ENCODE measurements at regions not wholly inside any gene's neighbourhood (a gene's known extent, or its start where the extent isn't known, plus 50 kb on each side); places are given as distances from the start of the nearest gene placed in this dataset.

GRCh38 chr16:6695666-6696065, 637.0 kb upstream of the RBFOX1 start:
- Histone ChIP-seq H4K20me1 (ENCODE audit: insufficient read depth, low read length) (no peaks in the 10 kb centered on the region), H3K23ac (ENCODE audit: low read depth, low read length) (no peak overlapping the region), H2BK20ac (ENCODE audit: low read depth, low read length) (no peak overlapping the region), H3K18ac (ENCODE audit: low read depth, low read length) (no peak overlapping the region), H3K4me2 (ENCODE audit: low read depth, low read length) (no peak overlapping the region), H3K27ac (ENCODE audit: insufficient read depth, low read length) (no peak overlapping the region), H3K27me3 (ENCODE audit: control insufficient read depth, insufficient read depth, low read length) (no peaks in the 10 kb centered on the region), H4K5ac (ENCODE audit: low read depth, low read length) (no peak overlapping the region), H4K8ac (ENCODE audit: low read depth in 2 of 2, low read length in 2 of 2) (no peak overlapping the region), H2BK15ac (ENCODE audit: low read depth, low read length) (no peak overlapping the region), H3K36me3 (ENCODE audit: control insufficient read depth, insufficient read depth, low read length) (no peaks in the 10 kb centered on the region), H3K4me1 (ENCODE audit: control insufficient read depth, insufficient read depth, low read length) (no peaks in the 10 kb centered on the region), H2BK5ac (ENCODE audit: low read depth, low read length, poor library complexity, severe bottlenecking) (no peak overlapping the region), H3K9ac (ENCODE audit: low read depth, low read length) (no peak overlapping the region), H3K79me1 (ENCODE audit: low read depth in 1 of 2, low read length in 2 of 2) (no peaks in the 10 kb centered on the region), H3K4ac (ENCODE audit: low read depth, low read length) (no peak overlapping the region), H2AK9ac (replicated peaks; ENCODE audit: low read depth, low read length, poor library complexity) (no peak overlapping the region), H3K56ac (ENCODE audit: extremely low read depth, insufficient read depth, low read length) (no peak overlapping the region), H3K14ac (replicated peaks; ENCODE audit: low read depth, low read length) (no peak overlapping the region), H4K91ac (ENCODE audit: insufficient read depth, low read depth, low read length) (no peak overlapping the region), H3K9me1 (ENCODE audit: insufficient read depth, low read length) (no peaks in the 10 kb centered on the region), H2AK5ac (ENCODE audit: low read depth, low read length) (no peak overlapping the region), H3K9me3 (ENCODE audit: control insufficient read depth, insufficient read depth, low read length) (peaks cover 10% of the 10 kb centered on the region), H2BK120ac (ENCODE audit: low read depth, low read length) (no peak overlapping the region), H3K4me3 (ENCODE audit: insufficient read depth, low read depth, low read length) (no peak overlapping the region), H2AFZ (replicated peaks; ENCODE audit: low read length, poor library complexity) (no peak overlapping the region)
- WGBS, 2 experiments (ENCODE audit: extremely low coverage in 2 of 2, insufficient read length in 1 of 2) = no CpG with 5 or more reads among the region's 3 CpGs
- CTCF ChIA-PET = no interaction called here
- DNase-seq (no peak), ATAC-seq (ENCODE audit: low read depth) (no peak)
- intact Hi-C loops (cut with micrococcal nuclease) = no loop called here
- no peak for TF ChIP-seq RCOR1 (IDR thresholded peaks at IDR 0.05; ENCODE audit: insufficient replicate concordance, low read length)
- TF ChIP-seq USF2 (IDR thresholded peaks at IDR 0.05; ENCODE audit: low read depth, low read length) = no peak
- TF ChIP-seq SMC3 (IDR thresholded peaks at IDR 0.05; ENCODE audit: low read depth, low read length) = no peak
- no peak for TF ChIP-seq CTCF (conservative IDR thresholded peaks at IDR 0.05; ENCODE audit: low read depth, low read length)
- TF ChIP-seq POLR2A (IDR thresholded peaks at IDR 0.05; ENCODE audit: low read depth, low read length) = no peak
- no peak for TF ChIP-seq CEBPB (IDR thresholded peaks at IDR 0.05; ENCODE audit: low read depth, low read length)
- TF ChIP-seq CHD1 (IDR thresholded peaks at IDR 0.05; ENCODE audit: low read depth, low read length) = no peak
- no peak for TF ChIP-seq NFE2L2 (IDR thresholded peaks at IDR 0.05; ENCODE audit: low read depth, low read length)
- TF ChIP-seq RAD21 (IDR thresholded peaks at IDR 0.05; ENCODE audit: low read length) = no peak
- TF ChIP-seq MAFK (IDR thresholded peaks at IDR 0.05; ENCODE audit: low read depth, low read length) = no peak
- no peak for TF ChIP-seq MAZ (IDR thresholded peaks at IDR 0.05; ENCODE audit: borderline replicate concordance, low read depth, low read length)
- TF ChIP-seq BHLHE40 (IDR thresholded peaks at IDR 0.05; ENCODE audit: low read depth, low read length) = no peak
- no peak for TF ChIP-seq FOS (IDR thresholded peaks at IDR 0.05; ENCODE audit: low read depth, low read length)
- in situ Hi-C loops (cut with MboI; ENCODE audit: low sequenced_read_pairs) = no loop called here
- POLR2A ChIA-PET (ENCODE audit: unreplicated experiment) = no interaction called here
- dilution Hi-C loops (cut with HindIII; ENCODE audit: low sequenced_read_pairs, unreplicated experiment) = no loop called here
- BruUV-seq (replicated peaks) = no TSS peak
